SK-N-SH (cell line): ENCODE measurements at regions not wholly inside any gene's neighbourhood (a gene's known extent, or its start where the extent isn't known, plus 50 kb on each side); places are given as distances from the start of the nearest gene placed in this dataset.

Experiments used
- ELF1 ChIP-seq: IDR thresholded peaks from 2 replicates; pipeline ENCODE4 v1.4.0; 2012
- EP300 ChIP-seq, 2 experiments: IDR thresholded peaks; 2 replicates each; pipeline versions ENCODE4 v1.4.0 to v1.6.1; 2012; ENCODE audit warnings: borderline replicate concordance in 1 of 2, low read depth in 1 of 2, low read length in 1 of 2
- FOXJ3 ChIP-seq: sonication (generic); formaldehyde crosslinking; IDR thresholded peaks from 2 replicates; pipeline ENCODE4 v1.5.1; 2020; ENCODE audit warnings: mild to moderate bottlenecking, missing genetic modification reagents
- FOXM1 ChIP-seq: IDR thresholded peaks from 2 replicates; pipeline ENCODE4 v1.4.0; 2012; ENCODE audit warnings: low read depth, mild to moderate bottlenecking
- NRF1 ChIP-seq: IDR thresholded peaks from 2 replicates; pipeline ENCODE4 v1.6.1; 2012; ENCODE audit warnings: low read depth, mild to moderate bottlenecking, low read length
- POLR2AphosphoS5 ChIP-seq: IDR thresholded peaks from 2 replicates; pipeline ENCODE4 v1.6.1; 2012; ENCODE audit warnings: low read depth, low read length
- RAD21 ChIP-seq: IDR thresholded peaks from 2 replicates; pipeline ENCODE4 v1.6.1; 2012; ENCODE audit warnings: mild to moderate bottlenecking, low read length
- SIN3A ChIP-seq: IDR thresholded peaks from 2 replicates; pipeline ENCODE4 v1.6.1; 2012; ENCODE audit warnings: low read depth, mild to moderate bottlenecking, low read length, moderate library complexity, borderline replicate concordance
- SMC3 ChIP-seq: IDR thresholded peaks from 2 replicates; pipeline ENCODE4 v1.6.1; 2012; ENCODE audit warnings: low read depth, low read length, improper control_type of control experiment
- YY1 ChIP-seq: IDR thresholded peaks from 2 replicates; pipeline ENCODE4 v1.4.0; 2012; ENCODE audit warnings: low read depth, mild to moderate bottlenecking
- TF ChIP-seq, protein P1 (sequence below): fragments of 200-600 bp; sonication (generic); IDR thresholded peaks from 2 replicates; pipeline ENCODE4 v1.6.1; 2017; ENCODE audit warnings: antibody characterized with exemption, mild to moderate bottlenecking, moderate library complexity
- TF ChIP-seq, protein P2 (sequence below): IDR thresholded peaks from 2 replicates; pipeline ENCODE4; 2012
- TF ChIP-seq, protein P3 (sequence below): IDR thresholded peaks from 2 replicates; pipeline ENCODE4 v1.6.1; 2012; ENCODE audit warnings: mild to moderate bottlenecking, low read depth, low read length, moderate library complexity

DNA sequence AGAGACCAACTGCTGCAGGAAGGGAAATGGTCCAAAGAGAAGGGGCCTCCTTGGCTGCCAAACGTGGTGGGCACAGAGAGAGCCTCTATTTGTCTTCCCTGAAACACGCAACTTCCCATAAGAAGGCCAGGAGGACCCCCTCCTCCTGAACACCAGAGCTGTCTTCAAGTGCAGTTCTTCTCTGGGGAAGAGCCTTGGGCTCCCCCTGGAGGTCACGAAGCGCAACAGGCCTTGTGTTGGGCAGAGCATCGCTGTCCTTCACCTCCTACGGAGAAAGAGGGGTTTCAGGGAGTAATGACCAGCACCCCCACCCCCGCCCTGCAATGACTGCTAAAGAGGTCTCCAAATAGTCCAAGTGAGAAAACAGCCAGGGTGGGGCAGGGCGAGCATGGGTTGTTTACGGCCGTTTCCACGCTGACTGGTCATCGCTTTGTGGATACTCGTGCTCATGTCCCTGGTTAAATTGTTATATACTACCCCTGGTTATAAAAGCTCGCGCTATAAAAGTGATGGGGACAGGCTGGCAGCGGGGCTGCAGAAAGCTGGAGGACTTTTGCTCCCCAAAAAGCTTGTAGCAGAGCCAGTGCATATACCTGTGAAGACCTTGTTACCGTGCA, 397.5 kb upstream of the ATP10A start:
- TF ChIP-seq, protein P1, sequence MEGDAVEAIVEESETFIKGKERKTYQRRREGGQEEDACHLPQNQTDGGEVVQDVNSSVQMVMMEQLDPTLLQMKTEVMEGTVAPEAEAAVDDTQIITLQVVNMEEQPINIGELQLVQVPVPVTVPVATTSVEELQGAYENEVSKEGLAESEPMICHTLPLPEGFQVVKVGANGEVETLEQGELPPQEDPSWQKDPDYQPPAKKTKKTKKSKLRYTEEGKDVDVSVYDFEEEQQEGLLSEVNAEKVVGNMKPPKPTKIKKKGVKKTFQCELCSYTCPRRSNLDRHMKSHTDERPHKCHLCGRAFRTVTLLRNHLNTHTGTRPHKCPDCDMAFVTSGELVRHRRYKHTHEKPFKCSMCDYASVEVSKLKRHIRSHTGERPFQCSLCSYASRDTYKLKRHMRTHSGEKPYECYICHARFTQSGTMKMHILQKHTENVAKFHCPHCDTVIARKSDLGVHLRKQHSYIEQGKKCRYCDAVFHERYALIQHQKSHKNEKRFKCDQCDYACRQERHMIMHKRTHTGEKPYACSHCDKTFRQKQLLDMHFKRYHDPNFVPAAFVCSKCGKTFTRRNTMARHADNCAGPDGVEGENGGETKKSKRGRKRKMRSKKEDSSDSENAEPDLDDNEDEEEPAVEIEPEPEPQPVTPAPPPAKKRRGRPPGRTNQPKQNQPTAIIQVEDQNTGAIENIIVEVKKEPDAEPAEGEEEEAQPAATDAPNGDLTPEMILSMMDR, result peak; percentile 48
- TF ChIP-seq NRF1, result no peak
- TF ChIP-seq EP300 (IDR thresholded peaks at IDR 0.05; ENCODE audit: borderline replicate concordance in 1 of 2, low read depth in 1 of 2, low read length in 1 of 2), result no peak
- no peak for TF ChIP-seq YY1
- peak; percentile 71 for TF ChIP-seq RAD21
- TF ChIP-seq SMC3, result peak; percentile 53
- TF ChIP-seq SIN3A, result no peak
- TF ChIP-seq FOXJ3 (CRISPR knock-in tag), result no peak
- TF ChIP-seq, protein P2, sequence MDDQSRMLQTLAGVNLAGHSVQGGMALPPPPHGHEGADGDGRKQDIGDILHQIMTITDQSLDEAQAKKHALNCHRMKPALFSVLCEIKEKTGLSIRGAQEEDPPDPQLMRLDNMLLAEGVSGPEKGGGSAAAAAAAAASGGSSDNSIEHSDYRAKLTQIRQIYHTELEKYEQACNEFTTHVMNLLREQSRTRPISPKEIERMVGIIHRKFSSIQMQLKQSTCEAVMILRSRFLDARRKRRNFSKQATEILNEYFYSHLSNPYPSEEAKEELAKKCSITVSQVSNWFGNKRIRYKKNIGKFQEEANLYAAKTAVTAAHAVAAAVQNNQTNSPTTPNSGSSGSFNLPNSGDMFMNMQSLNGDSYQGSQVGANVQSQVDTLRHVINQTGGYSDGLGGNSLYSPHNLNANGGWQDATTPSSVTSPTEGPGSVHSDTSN, result no peak
- TF ChIP-seq FOXM1, result no peak
- TF ChIP-seq POLR2AphosphoS5, result no peak
- no peak for TF ChIP-seq ELF1
- TF ChIP-seq, protein P3, sequence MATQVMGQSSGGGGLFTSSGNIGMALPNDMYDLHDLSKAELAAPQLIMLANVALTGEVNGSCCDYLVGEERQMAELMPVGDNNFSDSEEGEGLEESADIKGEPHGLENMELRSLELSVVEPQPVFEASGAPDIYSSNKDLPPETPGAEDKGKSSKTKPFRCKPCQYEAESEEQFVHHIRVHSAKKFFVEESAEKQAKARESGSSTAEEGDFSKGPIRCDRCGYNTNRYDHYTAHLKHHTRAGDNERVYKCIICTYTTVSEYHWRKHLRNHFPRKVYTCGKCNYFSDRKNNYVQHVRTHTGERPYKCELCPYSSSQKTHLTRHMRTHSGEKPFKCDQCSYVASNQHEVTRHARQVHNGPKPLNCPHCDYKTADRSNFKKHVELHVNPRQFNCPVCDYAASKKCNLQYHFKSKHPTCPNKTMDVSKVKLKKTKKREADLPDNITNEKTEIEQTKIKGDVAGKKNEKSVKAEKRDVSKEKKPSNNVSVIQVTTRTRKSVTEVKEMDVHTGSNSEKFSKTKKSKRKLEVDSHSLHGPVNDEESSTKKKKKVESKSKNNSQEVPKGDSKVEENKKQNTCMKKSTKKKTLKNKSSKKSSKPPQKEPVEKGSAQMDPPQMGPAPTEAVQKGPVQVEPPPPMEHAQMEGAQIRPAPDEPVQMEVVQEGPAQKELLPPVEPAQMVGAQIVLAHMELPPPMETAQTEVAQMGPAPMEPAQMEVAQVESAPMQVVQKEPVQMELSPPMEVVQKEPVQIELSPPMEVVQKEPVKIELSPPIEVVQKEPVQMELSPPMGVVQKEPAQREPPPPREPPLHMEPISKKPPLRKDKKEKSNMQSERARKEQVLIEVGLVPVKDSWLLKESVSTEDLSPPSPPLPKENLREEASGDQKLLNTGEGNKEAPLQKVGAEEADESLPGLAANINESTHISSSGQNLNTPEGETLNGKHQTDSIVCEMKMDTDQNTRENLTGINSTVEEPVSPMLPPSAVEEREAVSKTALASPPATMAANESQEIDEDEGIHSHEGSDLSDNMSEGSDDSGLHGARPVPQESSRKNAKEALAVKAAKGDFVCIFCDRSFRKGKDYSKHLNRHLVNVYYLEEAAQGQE, result no peak
